Omental fat pad (tissue), 3 donors: ENCODE measurements at regions not wholly inside any gene's neighbourhood (a gene's known extent, or its start where the extent isn't known, plus 50 kb on each side); places are given as distances from the start of the nearest gene placed in this dataset.

Experiments
- ATAC-seq: fragments of 150-250 bp; one replicate; pipeline ENCODE4 v1.9.1; 2016; ENCODE audit warnings: mild to moderate bottlenecking, moderate library complexity; ENCODE audit not compliant: low FRiP score
- DNase-seq: peaks from one replicate; pipeline ENCODE4 v3.0.0-alpha.2; 2019; ENCODE audit warnings: low spot score
- CTCF ChIP-seq, 3 donors: fragments of 450-650 bp; IDR thresholded peaks; one replicate each; pipeline ENCODE4 v1.5.1; 2016 to 2017; ENCODE audit warnings: antibody characterized with exemption in 3 of 3, mild to moderate bottlenecking in 3 of 3, moderate library complexity in 2 of 3

GRCh38 chr1:29416267-29417146 lies 180.2 kb downstream of the PTPRU start:
- no peak for TF ChIP-seq CTCF (IDR thresholded peaks at IDR 0.05)
- ATAC-seq (no peak), DNase-seq (no peak)

- DNase-seq (no peak), ATAC-seq (no peak)
- no peak for TF ChIP-seq CTCF (IDR thresholded peaks at IDR 0.05)
Observed at GRCh38 chr1:29415861-29416260, 179.5 kb downstream of the PTPRU start.

- TF ChIP-seq CTCF (IDR thresholded peaks at IDR 0.05): no peak
- DNase-seq (no peak), ATAC-seq (peak; percentile 15)
Observed at GRCh38 chr1:29415156-29415830, 179.0 kb downstream of the PTPRU start.

GRCh38 chr1:29414086-29414485 lies 177.8 kb downstream of the PTPRU start:
- ATAC-seq: no peak
- DNase-seq: no peak
- no peak for TF ChIP-seq CTCF (IDR thresholded peaks at IDR 0.05)

- ATAC-seq (no peak), DNase-seq (no peak)
- no peak for TF ChIP-seq CTCF (IDR thresholded peaks at IDR 0.05)
Observed at GRCh38 chr1:29413661-29414060, 177.3 kb downstream of the PTPRU start.

- DNase-seq (no peak), ATAC-seq (no peak)
- no peak for TF ChIP-seq CTCF (IDR thresholded peaks at IDR 0.05)
Observed at GRCh38 chr1:29412591-29412990, 176.3 kb downstream of the PTPRU start.
